ENCODE measurements at regions not wholly inside any gene's neighbourhood (a gene's known extent, or its start where the extent isn't known, plus 50 kb on each side); places are given as distances from the start of the nearest gene placed in this dataset.

DNA sequence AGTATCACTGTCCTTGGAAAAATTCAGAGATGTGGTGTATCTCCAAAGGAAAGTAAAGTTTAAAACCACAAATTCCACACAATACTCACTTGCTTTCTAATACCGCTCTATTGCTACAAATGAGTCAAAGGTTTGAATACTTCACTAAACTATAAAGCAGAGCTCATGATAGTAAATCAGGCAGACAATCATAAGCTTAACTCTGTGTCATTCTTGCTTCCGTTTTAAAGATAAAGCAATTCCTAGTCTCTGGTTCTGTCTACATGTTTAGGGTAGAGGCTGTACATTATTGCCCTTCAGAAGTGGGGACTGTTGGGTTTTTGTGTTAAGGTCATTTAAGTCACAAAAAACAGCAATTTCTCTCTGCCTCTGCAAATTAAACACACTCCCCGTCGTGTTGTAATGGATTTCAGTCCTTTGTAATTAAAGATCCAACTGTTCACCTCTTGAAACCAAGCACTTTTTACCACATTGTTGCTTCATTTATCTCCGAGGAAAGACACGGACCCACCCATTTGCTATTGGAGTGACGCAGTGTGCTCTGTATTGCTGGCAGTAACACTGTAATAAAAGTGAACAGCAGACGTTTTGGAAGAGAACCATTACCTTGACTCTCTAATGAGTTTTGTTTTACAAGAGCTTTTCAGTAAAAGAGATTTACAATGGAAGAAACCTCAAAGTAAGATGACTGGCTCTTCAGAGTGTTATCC, 83.1 kb upstream of the CNTNAP4 start:
- no peak for DNase-seq
- peak overlapping the region in 1 of 4 donors; percentile 2 for H3K27ac ChIP-seq
- TF ChIP-seq POLR2A (IDR thresholded peaks at IDR 0.05) (no peak), CTCF (IDR thresholded peaks at IDR 0.05) (no peak)
- intact Hi-C loops (cut with DNase I) = no loop called here
- H3K4me3 ChIP-seq = no peak overlapping the region
- ATAC-seq = no peak
- H3K27me3 ChIP-seq = no peaks in the 10 kb centered on the region
- WGBS, 2 donors = 47% methylated on average over 8 of the region's 8 CpGs
- peaks cover 31% of the 10 kb centered on the region for H3K4me1 ChIP-seq
- H3K9me3 ChIP-seq = no peaks in the 10 kb centered on the region
- H3K36me3 ChIP-seq (replicated peaks in 1 of 2; ENCODE audit: insufficient read depth in 1 of 2, low read depth in 2 of 2) = no peaks in the 10 kb centered on the region

DNA sequence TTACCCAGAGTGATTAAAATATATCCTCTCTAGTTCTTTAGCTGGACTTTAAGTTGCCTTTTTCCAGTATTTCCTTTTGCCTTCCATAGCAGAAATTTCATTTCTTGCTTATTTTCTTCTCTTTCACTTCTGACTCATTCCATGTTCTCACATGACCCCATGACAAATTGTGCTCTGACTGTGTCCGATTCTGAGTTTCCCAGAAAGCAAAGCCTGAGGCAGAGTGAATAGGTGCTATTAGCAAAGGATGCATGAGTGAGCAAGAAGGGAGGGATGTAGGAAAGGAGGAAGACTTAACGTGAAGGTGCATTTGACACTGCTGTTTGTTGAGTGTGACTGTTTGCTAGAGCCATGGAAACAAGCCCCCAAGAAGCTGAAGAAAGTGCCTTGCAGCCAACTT, 82.6 kb upstream of the CNTNAP4 start:
- no peaks in the 10 kb centered on the region for H3K27me3 ChIP-seq
- ATAC-seq = no peak
- no peak overlapping the region for H3K4me3 ChIP-seq
- WGBS, 2 donors = 43 to 47% methylated on average over 2 of the region's 2 CpGs
- TF ChIP-seq POLR2A (IDR thresholded peaks at IDR 0.05) = no peak
- no peak for TF ChIP-seq CTCF (IDR thresholded peaks at IDR 0.05)
- no peaks in the 10 kb centered on the region for H3K36me3 ChIP-seq (replicated peaks in 1 of 2; ENCODE audit: insufficient read depth in 1 of 2, low read depth in 2 of 2)
- peak overlapping the region in 1 of 4 donors; percentile 2 for H3K27ac ChIP-seq
- intact Hi-C loops (cut with DNase I) = no loop called here
- DNase-seq = peak in 2 of 4 donors; percentile 9 to 21
- H3K9me3 ChIP-seq = no peaks in the 10 kb centered on the region
- peaks cover 31% of the 10 kb centered on the region for H3K4me1 ChIP-seq

- no peaks in the 10 kb centered on the region for H3K36me3 ChIP-seq (replicated peaks in 1 of 2; ENCODE audit: insufficient read depth in 1 of 2, low read depth in 2 of 2)
- intact Hi-C loops (cut with DNase I) = no loop called here
- DNase-seq = no peak
- peaks cover 31% of the 10 kb centered on the region for H3K4me1 ChIP-seq
- TF ChIP-seq POLR2A (IDR thresholded peaks at IDR 0.05) (no peak), CTCF (IDR thresholded peaks at IDR 0.05) (no peak)
- no peaks in the 10 kb centered on the region for H3K9me3 ChIP-seq
- no peaks in the 10 kb centered on the region for H3K27me3 ChIP-seq
- no peak overlapping the region for H3K27ac ChIP-seq
- no peak for ATAC-seq
- 78 to 87% methylated on average over 3 of the region's 3 CpGs for WGBS, 2 donors
- H3K4me3 ChIP-seq = no peak overlapping the region
Measured at GRCh38 chr16:76195056-76195455, 82.1 kb upstream of the CNTNAP4 start.

- Histone ChIP-seq H3K4me3 (no peak overlapping the region), H3K9me3 (no peaks in the 10 kb centered on the region), H3K27me3 (no peaks in the 10 kb centered on the region), H3K4me1 (peaks cover 31% of the 10 kb centered on the region), H3K36me3 (replicated peaks in 1 of 2; ENCODE audit: insufficient read depth in 1 of 2, low read depth in 2 of 2) (no peaks in the 10 kb centered on the region), H3K27ac (no peak overlapping the region)
- 15 to 24% methylated on average over 2 of the region's 2 CpGs for WGBS, 2 donors
- TF ChIP-seq POLR2A (IDR thresholded peaks at IDR 0.05) = no peak
- TF ChIP-seq CTCF (IDR thresholded peaks at IDR 0.05) = no peak
- intact Hi-C loops (cut with DNase I) = no loop called here
- no peak for DNase-seq
- peak; percentile 48 for ATAC-seq
Measured at GRCh38 chr16:76195648-76196047, 81.6 kb upstream of the CNTNAP4 start.

GRCh38 chr16:76197900-76198299, 79.3 kb upstream of the CNTNAP4 start:
- WGBS, 2 donors = 39 to 46% methylated on average over 1 of the region's 1 CpG
- no peak for ATAC-seq

More at GRCh38 chr16:76197900-76198299, 79.3 kb upstream of the CNTNAP4 start:
- Histone ChIP-seq H3K36me3 (replicated peaks in 1 of 2; ENCODE audit: insufficient read depth in 1 of 2, low read depth in 2 of 2) (no peaks in the 10 kb centered on the region), H3K27me3 (no peaks in the 10 kb centered on the region), H3K4me1 (peaks cover 31% of the 10 kb centered on the region), H3K4me3 (no peak overlapping the region), H3K9me3 (no peaks in the 10 kb centered on the region), H3K27ac (no peak overlapping the region)
- no peak for TF ChIP-seq POLR2A (IDR thresholded peaks at IDR 0.05)
- TF ChIP-seq CTCF (IDR thresholded peaks at IDR 0.05) = no peak
- no peak for DNase-seq
- intact Hi-C loops (cut with DNase I) = no loop called here

Data from body of pancreas (tissue), 4 donors.